ENCODE measurements at regions not wholly inside any gene's neighbourhood (a gene's known extent, or its start where the extent isn't known, plus 50 kb on each side); places are given as distances from the start of the nearest gene placed in this dataset.

- peak; percentile 85 for DNase-seq (ENCODE audit: low read depth)
- H3K4me3 ChIP-seq (ENCODE audit: low read depth, low read length) = no peak overlapping the region
- TF ChIP-seq, protein P1, sequence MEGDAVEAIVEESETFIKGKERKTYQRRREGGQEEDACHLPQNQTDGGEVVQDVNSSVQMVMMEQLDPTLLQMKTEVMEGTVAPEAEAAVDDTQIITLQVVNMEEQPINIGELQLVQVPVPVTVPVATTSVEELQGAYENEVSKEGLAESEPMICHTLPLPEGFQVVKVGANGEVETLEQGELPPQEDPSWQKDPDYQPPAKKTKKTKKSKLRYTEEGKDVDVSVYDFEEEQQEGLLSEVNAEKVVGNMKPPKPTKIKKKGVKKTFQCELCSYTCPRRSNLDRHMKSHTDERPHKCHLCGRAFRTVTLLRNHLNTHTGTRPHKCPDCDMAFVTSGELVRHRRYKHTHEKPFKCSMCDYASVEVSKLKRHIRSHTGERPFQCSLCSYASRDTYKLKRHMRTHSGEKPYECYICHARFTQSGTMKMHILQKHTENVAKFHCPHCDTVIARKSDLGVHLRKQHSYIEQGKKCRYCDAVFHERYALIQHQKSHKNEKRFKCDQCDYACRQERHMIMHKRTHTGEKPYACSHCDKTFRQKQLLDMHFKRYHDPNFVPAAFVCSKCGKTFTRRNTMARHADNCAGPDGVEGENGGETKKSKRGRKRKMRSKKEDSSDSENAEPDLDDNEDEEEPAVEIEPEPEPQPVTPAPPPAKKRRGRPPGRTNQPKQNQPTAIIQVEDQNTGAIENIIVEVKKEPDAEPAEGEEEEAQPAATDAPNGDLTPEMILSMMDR (IDR thresholded peaks at IDR 0.05; ENCODE audit: low read depth, low read length, missing control alignments) = no peak
- in situ Hi-C loops (cut with HindIII; ENCODE audit: low sequenced_read_pairs) = loop anchor here (25.0 kb wide), 1 partner anchor 375 kb away; no protein-coding TSS in a partner anchor
Measured at GRCh38 chr2:234137400-234138014, 87.0 kb downstream of the SPP2 start.

DNA sequence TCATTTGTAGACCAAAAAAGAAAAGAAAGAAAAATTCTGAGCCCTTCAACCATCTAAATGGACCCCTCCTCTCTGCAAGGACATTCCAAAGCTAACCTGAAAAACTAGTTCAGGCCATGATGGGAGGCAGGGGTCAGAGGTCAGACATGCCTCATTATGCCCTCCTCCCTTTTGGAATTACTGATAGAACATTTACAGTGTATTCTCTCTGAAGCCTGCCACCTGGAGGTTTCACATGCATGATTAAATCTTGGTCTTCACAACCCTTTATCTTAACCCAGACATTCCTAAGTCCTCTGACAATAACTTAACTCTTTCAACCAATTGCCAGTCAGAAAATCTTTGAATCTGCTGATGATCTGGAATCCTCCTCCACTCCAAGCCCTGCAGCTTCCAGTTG is 86.0 kb downstream of the SPP2 start:
- TF ChIP-seq, protein P1 (IDR thresholded peaks at IDR 0.05; ENCODE audit: low read depth, low read length, missing control alignments) = peak; percentile 5
- no peak overlapping the region for H3K4me3 ChIP-seq (ENCODE audit: low read depth, low read length)
- in situ Hi-C loops (cut with HindIII; ENCODE audit: low sequenced_read_pairs) = loop anchor here (25.0 kb wide), 1 partner anchor 376 kb away; no protein-coding TSS in a partner anchor
- no peak for DNase-seq (ENCODE audit: low read depth)

GRCh38 chr2:234135750-234136221 is 85.3 kb downstream of the SPP2 start:
- TF ChIP-seq, protein P1 (IDR thresholded peaks at IDR 0.05; ENCODE audit: low read depth, low read length, missing control alignments) = peak; percentile 86
- DNase-seq (ENCODE audit: low read depth) = peak; percentile 76
- in situ Hi-C loops (cut with HindIII; ENCODE audit: low sequenced_read_pairs) = loop anchor here (25.0 kb wide), 1 partner anchor 377 kb away; no protein-coding TSS in a partner anchor
- no peak overlapping the region for H3K4me3 ChIP-seq (ENCODE audit: low read depth, low read length)

DNA sequence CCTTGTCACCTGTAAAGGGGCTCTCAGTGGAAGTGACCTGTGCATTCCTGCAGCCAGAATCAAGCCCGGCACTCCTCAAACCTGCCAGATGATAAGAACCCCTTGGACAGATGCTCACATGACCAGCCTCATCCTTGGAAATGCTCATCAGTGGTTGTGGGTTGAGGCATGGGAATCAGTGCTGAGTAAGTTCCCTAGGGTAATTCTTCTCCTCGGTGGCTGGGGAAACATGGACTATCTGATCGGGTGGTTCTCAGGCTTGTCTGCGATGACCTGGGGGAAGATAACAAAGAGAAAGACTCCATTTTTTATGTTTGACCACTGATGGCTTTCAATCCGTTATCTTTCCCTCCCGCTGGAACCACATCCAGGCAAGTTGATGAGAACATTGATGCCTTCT is 84.0 kb downstream of the SPP2 start:
- DNase-seq (ENCODE audit: low read depth) = no peak
- in situ Hi-C loops (cut with HindIII; ENCODE audit: low sequenced_read_pairs) = loop anchor here (25.0 kb wide), 1 partner anchor 378 kb away; no protein-coding TSS in a partner anchor
- TF ChIP-seq, protein P1 (IDR thresholded peaks at IDR 0.05; ENCODE audit: low read depth, low read length, missing control alignments) = no peak
- no peak overlapping the region for H3K4me3 ChIP-seq (ENCODE audit: low read depth, low read length)

DNA sequence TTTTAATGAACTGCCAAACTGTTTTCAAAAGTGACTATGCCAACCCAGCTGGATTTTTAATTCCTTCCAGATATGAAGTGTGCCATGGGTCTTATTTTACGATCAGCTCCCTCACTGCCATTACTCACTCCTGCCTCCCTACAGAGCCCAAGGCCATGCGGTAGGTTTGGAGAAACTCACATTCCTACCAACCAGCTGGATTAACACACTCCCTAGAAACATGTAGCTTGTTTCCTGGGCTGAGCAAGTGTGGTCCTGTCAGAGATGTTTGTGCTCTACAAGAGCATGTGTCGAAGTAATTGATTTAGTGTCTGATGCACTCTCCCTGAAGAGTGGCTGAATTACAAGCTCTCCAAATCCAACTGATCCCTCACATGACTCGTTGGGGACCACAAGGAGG is 82.5 kb downstream of the SPP2 start:
- in situ Hi-C loops (cut with HindIII; ENCODE audit: low sequenced_read_pairs) = loop anchor here (25.0 kb wide), 1 partner anchor 379 kb away; no protein-coding TSS in a partner anchor
- H3K4me3 ChIP-seq (ENCODE audit: low read depth, low read length) = no peak overlapping the region
- no peak for DNase-seq (ENCODE audit: low read depth)
- TF ChIP-seq, protein P1 (IDR thresholded peaks at IDR 0.05; ENCODE audit: low read depth, low read length, missing control alignments) = no peak

GRCh38 chr2:234130777-234131181 is 80.3 kb downstream of the SPP2 start:
- DNase-seq (ENCODE audit: low read depth) = no peak
- no peak overlapping the region for H3K4me3 ChIP-seq (ENCODE audit: low read depth, low read length)
- TF ChIP-seq, protein P1 (IDR thresholded peaks at IDR 0.05; ENCODE audit: low read depth, low read length, missing control alignments) = no peak
- in situ Hi-C loops (cut with HindIII; ENCODE audit: low sequenced_read_pairs) = loop anchor here (25.0 kb wide), 1 partner anchor 382 kb away; no protein-coding TSS in a partner anchor
